ENCODE measurements at regions not wholly inside any gene's neighbourhood (a gene's known extent, or its start where the extent isn't known, plus 50 kb on each side); places are given as distances from the start of the nearest gene placed in this dataset.

DNA sequence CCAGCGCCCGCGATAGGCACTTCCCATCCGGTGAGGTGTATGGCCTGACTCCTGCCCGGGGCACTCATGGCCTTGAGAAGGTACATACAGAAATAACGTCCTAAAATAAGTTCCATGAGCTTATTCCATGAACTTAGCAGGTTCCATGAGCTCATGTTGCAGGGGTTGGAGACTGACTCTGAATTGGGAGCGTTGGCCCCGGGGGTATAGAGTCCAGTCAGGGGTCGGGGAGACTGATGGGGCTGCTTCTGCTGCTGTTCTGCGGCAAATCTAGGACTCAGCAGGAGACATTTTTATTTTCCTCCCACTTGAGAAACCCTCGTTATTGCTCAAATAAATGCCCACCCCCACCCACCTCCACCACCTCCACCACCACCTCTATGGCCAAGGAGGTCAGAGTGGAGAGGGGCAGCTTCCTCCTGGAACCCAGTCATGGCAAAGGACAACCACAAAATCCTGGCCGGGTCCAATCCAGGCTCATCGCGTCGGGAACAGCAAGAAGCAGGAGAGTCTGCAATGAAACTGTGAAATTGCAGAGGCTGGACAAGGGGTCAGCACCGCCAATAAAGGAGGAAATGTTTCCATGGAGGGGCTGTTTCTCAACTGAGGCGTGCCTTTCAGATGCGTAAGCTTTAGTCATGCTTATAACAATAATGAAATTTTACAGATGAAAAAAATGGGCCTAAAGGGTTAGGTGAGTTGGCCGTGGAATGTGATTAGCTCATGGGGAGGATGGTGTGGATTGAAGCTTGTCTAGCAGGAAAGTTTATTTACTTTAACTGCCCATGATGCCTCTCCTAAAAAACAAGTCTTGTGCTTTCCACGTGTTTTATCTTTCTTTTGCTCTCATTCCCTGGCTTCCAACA lies 136.6 kb upstream of the ALKAL2 start:
- DNase-seq: no peak

DNA sequence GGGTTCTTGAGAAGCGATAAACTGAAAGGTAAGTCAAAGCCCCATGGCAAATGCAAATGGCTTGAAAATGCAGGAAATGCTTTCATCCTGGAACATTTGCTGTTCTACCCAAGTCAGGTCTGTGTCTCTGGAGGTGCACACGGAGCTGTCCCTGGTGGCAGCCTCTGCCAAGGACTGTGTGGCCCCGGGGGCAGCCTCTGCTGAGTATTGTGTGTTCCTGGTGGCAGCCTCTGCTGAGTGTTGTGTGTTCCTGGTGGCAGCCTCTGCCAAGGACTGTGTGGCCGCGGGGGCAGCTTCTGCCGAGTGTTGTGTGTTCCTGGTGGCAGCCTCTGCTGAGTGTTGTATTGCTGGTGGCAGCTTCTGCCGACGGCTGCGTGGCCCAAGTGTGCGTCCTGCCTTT lies 135.6 kb upstream of the ALKAL2 start:
- DNase-seq: no peak

DNA sequence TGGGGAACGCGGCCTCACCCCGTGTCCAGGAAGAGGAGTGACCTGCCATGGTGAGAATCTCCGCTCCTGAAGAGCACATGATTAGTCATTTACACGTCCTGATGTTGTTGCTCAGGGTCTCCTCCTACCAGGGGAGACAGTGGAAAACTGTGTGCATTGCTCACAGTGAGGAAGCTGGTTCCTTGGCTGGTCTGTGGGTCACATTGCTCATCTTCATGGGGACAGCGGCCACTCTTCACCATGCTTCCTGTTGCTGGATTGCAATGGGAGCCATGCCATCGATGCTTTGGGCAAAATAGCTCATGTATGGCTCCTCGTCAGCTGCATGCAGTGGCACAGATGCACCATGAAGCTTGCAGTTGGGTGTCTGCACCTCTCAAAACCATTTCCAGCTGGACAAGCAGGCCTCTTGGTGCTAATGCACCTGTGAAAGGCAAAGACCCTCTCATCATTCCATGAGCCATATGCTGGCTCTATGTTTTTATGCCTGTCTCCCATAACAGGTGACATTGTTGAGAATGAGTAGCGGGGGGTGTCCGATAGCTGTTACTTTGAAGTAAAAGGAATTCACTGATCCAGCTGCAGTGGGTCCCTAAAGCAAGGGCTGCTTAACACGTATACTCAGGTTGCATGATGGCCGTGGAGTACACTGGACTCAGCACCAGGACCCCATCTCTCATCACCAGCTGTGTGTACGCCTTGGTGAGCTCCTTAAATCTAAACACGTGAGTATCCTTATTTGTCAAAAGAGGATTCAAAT lies 135.0 kb upstream of the ALKAL2 start:
- DNase-seq: no peak

DNA sequence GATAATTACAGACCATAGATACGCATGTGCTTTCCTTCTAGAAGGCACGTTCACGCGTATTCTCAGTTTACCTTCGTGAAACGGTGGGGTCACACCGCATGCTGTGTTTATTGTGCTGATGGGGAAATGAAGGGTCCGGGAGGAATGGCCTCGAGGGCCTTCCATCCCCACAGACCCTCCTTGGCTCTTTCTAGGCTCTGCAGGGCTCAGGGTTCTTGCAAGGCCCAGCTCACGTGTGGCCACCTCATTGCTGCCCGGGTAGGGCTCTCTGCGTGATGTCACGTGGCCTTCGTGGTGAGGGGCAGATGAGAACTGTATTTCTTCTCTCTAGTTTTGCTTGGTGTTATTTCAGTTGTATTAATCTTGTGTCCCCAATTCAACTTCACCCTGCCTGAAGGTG lies 133.5 kb upstream of the ALKAL2 start:
- no peak for DNase-seq

DNA sequence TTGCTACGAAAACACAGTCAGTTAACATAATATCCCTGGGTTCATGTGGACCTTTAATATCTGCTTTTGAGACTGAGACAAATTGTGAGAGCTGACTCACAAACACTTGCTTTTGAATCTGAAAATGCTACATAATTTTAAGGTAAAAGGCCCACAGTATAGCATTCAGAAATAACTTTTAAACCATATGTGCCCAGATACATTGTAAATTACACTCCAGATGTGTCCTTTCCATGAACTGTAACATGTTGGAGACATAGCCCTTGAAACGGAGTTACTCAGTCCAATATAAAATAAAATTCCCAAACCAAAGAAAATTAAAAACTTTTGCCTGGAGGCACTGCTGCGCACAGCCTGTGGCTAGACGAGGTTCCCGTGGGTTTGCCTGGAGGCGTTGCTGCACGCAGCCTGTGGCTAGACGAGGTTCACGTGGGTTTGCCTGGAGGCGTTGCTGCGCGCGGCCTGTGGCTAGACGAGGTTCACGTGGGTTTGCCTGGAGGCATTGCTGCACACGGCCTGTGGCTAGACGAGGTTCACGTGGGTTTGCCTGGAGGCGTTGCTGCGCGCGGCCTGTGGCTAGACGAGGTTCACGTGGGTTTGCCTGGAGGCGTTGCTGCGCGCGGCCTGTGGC lies 131.9 kb upstream of the ALKAL2 start:
- no peak for DNase-seq

DNA sequence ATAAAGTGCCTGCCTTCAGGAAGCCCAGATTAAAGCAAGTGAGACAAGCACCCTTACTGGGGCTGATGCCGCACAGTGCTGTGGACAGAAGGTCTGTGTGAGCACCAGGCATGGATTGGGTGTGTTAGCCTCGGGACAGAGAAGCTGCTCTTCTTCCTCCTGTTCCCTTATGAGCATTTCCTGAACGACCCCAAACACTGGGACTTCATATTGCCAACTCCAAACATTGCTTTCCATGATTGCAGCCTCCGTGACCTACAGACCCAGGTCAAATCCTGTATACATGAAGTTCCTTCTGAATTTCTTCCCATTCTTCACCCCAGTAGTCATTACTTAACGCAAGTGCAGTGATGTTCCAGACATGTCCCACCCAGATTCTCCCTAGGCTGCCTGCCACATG lies 129.8 kb upstream of the ALKAL2 start:
- DNase-seq: no peak

DNA sequence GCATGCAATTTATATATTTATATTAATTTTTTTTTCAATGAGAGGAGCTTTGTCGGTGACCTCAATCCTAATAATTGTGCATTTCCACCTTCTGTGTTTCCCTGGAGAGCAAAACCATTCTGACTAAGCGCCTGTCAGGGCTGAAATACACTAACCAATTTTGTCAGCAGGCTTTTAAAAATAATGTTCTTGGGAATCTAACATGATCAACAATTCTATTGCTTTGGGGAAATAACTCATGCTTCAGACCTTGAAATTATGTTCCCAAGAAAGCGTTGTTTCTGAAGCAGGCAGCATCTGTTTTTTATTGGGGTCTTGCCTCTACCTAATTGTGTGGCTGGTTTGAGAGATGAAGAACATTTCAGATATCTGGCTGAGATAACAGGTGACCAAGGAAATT lies 129.1 kb upstream of the ALKAL2 start:
- no peak for DNase-seq

DNA sequence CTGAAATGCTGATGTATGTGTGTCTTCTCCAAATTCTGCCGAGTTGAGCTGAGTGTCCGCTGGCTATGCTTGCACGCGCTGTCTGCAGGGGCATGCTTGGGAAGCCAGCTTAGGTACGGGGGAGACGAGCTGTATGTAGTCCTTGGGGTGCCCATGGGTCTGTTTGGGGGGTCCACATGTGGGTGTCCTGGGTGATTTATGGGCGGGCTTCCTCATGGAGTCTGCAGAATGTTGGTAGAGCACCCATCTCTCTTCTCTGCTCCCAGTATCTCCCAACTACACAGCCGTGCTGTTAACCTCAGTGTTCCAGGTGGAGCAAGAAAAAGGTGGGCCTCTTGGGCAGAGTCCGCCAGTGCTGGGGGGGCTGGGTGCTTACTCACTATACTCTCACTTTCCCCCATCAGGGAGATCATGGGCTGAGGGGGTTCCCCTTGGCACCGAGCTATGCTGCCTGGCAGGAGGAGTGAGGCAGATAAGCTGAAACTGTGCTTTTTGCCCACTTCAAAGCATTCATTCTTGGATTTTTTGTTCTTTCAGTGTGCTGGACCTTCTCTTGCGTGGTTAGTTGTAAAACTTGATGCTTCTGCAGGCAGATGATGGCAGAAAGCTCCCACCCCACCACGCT lies 128.2 kb upstream of the ALKAL2 start:
- no peak for DNase-seq

DNA sequence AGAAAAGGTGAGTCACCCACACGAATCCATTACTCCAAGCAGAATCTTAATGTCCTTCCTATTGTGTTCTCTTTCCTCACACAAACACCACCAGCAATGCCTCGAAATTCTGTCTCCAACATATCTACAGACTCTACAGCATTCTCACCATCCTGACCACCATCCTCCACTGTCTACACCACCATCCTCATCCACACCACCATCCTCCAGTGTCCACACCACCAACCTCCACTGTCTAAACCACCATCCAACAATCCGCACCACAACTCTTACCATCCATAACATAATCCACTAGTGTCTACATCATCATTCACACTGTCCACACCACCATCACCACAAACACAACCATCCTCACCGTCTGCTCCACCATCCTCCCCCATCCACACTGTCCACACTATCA lies 121.6 kb upstream of the ALKAL2 start:
- no peak for DNase-seq

DNA sequence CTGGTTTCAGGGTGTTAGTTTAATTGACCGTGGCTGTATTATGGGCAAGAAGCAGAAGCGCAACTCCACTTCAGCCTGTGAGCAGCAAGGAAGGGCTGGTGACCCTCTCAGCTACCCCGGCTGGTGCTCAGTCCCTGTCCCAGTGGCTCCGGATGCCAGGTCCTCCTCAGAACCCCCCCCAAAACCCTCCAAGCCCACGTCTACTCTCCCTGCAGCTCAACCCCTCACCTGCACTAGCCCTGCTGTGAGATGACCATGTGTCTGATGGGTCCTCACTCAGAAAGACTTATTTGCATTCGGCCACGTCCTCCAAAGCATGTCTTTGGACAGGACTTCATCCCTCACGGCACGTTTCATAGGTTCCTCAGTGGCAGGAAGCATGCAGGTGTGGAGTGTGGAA lies 119.7 kb upstream of the ALKAL2 start:
- no peak for DNase-seq

DNA sequence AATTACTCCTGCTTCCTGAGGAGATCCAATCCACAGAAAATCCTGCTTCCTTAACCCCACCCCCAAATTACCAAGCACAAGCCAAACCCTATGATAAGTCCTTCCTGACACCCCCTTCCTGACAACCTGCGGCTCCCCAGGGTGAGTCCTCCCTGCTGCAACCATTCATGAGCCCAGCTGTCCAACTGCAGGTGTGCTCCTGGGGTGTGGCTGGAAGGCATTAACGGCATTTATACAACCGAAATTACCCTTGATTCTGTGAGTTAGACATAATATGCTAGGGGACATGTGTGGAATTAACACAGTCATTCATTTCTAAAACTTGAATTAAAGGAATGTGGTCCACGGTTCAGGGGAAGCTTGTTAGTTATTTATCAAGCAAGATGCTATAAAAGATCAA lies 119.0 kb upstream of the ALKAL2 start:
- DNase-seq: no peak

DNA sequence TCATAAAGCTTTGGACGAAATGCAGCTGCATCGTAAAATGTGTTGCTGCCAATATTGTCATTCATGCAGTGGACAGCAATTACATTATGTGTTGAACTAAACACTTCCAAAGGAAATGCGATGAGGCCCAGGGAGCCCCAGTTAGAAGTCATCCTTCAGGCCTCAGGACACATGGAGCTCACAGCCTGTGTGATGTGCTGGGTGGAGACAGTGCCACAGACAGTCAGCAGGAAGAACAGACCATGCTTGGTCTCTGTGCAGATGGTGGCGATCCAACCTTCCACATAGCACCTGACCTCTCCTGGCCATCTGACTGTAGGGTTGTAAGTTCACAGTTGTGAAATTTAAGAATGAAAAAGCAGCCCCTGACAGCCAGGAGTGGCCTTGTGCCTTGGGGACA lies 118.3 kb upstream of the ALKAL2 start:
- no peak for DNase-seq

DNA sequence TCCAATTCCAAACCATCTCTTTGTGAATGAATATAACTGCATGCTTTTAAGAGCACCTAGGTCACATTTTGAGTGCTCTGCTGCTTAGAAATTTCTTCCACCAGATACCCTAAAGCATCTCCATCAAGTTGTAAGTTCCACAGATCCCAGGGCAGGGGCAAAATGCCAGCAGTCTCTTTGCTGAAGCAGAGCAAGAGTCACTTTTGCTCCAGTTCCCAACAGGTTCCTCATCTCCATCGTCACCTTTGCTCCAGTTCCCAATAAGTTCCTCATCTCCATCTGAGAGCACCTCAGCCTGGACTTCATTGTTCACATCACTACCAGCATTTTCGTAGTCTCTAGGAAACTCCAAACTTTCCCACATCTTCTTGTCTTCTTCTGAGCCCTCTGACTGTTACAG lies 116.7 kb upstream of the ALKAL2 start:
- no peak for DNase-seq

DNA sequence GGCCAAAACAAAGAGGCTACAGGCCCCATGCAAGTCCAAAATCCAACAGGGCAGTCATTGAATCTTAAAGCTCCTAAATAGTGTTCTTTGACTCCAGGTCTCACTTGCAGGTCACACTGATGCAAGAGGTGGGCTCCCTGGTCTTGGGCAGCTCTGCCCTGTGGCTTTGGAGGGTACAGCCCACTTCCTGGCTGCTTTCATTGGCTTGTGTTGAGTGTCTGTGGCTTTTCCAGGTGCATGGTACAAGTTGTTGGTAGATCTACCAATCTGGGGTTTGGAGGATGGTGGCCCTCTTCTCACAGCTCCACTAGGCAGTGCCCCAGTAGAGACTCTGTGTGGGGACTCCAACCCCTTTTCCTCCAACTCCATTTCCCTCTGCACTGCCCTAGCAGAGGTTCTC lies 115.8 kb upstream of the ALKAL2 start:
- DNase-seq: no peak

DNA sequence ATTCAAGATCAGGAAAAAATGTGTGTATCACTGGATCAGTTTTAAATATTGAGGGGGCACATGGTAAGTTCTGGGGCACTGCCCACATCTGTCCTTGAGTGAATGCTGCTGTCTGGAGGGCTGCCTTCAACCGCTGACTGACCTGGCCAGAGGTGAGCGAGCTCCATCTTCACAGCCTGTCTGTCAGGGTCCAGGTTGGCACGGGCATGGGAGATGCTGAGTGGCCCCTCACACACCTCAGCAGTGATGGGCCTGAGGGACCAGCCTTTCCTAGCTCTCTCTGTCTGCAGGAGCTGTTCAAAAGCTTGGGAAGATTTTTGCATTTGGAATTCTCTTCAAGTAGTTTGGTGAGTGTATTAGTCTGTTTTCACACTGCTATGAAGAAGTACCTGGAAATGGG lies 114.8 kb upstream of the ALKAL2 start:
- no peak for DNase-seq

DNA sequence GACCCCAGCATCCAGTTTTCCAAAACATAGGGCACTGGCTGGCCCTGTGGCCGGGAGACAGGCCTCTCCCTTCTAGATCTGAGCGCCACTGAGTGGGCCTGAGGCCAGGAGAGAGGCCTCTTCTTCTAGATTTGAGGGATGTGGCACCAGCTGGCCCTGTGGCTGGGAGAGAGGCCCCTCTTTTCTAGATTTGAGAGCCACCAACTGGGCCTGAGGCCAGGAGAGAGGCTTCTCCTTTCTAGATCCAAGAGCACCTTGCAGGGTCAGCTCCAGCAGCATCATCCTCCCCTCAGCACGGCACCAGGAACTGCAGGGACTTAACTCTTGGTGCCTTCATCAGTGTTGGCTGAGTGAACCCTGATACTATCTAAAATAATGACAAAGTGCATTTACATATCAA lies 114.3 kb upstream of the ALKAL2 start:
- no peak for DNase-seq

DNA sequence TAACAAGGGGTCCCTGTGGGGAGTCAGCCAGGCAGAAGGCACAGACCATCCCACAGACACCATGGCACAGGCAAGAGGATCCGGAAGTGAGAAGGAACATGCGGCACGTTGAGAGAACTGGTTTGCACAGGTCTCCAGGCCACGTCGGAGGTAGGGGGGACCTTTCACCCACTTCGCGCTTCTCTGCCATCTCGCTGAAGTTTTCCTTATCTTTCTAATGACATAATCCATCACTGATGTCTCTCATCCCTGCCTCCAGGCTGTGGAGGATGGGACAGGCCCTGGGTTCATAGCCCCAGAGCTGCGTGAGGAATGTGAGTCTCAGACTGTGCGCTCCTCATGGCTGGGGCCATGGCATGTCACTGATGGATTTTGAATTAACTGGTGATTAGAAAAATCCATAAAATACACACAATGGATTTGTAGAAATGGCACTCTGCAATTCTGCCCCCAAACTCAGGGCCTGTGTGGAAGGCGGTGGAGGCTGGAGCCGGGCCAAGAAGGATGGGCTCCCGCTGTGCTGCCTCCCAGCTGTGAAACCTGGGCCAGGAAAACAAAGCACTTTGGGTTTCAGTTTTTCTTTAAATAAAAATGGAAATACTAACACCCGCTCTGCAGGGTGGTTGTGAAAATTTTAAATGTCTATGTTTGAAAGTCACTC lies 113.3 kb upstream of the ALKAL2 start:
- DNase-seq: no peak

DNA sequence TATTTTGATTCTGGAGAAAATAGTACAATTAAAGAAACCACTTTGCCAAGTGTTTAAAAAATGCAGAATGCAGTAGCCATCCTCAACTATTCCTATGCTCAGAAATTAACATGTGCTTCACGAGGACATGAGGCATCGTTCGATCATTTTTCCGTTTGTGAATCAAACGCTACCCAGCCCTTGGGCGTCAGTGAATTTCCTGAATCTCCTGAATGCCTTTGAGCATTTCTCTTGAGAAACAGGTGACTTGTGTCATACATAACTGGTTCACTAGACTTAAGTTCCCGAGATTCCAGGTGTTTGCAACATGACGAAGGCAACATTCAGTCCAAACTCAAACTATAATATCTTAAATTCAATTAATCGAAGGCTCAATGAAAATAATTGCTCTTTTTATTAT lies 110.0 kb upstream of the ALKAL2 start:
- no peak for DNase-seq

DNA sequence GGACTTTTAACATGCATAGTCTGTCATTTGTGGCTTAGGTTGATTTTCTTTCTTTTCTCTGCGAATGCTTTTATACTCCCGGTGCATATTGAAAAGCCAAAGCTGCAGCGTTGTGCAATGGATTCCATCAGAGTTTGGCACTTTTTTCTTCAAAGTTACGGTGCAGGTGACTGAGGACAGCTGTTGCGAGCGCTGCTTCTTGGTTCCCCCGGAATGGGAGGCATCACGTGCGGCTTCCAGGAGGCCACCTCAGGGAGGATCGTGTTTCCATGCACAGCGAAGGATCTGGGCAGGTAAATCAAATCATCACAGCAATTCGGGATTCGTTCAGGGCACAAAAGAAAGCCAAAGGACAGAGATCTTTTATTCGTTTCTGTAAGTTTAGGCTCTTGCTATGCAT lies 109.6 kb upstream of the ALKAL2 start:
- DNase-seq: no peak

DNA sequence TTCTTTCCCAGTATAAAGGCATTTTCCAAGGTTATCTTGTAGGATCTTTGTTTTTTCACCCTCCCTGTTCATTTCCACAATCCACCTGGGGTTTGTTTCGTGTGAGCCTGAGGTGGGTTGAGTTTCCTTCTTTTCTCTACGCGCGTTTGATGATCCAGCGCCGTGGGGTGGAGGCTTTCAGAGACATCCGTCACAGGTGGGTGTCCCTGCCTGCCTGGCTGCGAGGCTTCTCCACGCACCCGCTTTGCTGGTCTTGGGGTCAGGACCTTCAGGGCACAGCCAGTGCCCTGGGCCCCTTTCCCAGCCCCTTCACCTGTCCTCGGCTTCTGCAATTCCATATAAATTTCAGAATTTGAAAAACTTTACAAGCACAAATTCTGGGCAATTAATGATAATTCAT lies 109.0 kb upstream of the ALKAL2 start:
- no peak for DNase-seq

DNA sequence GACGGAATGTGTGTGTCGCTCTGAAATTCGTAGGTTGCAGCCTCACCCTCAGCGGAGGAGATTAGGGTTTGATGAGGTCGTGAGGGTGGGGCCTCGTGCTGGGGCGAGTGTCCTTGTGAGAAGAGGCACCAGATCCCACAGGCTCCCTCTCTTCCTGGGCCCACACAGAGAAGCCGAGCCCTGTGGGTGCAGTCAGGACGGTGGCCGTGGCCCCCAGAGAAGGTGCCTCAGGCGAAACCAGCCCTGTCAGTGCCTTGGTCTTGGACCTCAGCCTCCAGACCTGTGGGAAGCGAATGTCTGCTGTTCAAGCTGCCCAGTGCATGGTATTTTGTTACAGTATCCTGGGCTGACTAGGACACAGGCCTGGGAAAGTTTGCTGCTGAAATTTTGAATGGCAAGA lies 108.0 kb upstream of the ALKAL2 start:
- no peak for DNase-seq

DNA sequence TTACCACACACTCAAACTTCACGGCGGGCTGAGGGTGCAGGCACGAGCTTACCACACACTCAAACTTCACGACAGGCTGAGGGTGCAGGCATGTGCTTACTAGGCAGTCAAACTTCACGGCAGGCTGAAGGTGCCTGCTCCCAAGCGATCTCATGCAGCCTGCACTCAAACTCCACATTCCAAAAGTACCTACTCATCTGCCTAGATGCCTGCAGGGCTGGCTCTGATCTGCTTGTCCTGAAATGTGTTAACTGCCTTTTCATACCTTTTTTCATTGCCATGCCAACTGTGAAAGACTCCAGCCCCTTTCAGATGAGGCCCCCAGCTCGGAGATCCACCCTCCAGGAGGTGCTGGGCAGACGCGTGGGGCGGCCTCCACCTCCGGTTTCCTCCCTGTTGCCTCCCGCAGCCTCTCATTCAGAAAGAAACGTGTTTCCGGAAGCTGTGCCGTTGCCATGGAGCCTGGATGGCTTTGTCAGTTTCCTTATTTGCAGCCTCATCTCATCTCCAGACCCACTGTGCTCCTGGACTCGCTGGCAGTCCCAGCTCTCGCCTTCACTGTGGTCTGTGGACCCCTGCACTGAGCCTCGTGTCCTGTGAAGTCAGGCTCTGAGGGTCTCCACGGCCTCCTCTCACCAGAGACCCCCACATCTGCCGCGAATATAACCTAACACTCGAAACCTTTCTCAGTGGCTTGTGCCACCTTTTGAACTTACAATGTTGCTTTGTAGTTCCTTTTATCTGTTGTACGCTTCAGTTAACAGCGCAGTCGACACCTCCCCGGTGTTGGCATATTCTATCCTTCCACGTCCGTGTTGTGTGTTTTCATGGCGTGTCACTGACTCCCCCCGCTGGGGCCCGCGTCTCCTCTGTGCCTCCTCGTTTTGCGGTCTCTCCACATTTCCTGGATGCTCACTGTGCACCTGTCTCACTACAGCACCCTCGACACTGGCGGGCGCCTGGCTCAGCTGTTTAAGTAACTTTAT lies 106.1 kb upstream of the ALKAL2 start:
- peak; percentile 53 for DNase-seq
